Neuron (in vitro differentiated cells): ENCODE measurements at regions not wholly inside any gene's neighbourhood (a gene's known extent, or its start where the extent isn't known, plus 50 kb on each side); places are given as distances from the start of the nearest gene placed in this dataset.

ENCODE experiments used
- H2AFZ ChIP-seq: one replicate; pipeline ENCODE4 v1.6.1; 2013; ENCODE audit warnings: low read depth, mild to moderate bottlenecking, inconsistent platforms, low read length, moderate library complexity
- H3K27me3 ChIP-seq: one replicate; pipeline ENCODE4 v1.6.1; 2013; ENCODE audit warnings: low read length; ENCODE audit not compliant: insufficient read depth
- H3K36me3 ChIP-seq: one replicate; pipeline ENCODE4 v1.6.1; 2013; ENCODE audit warnings: low read length; ENCODE audit not compliant: insufficient read depth
- H3K4me1 ChIP-seq: one replicate; pipeline ENCODE4 v1.6.1; 2013; ENCODE audit warnings: low read length; ENCODE audit not compliant: insufficient read depth
- H3K4me3 ChIP-seq: 2 replicates; pipeline ENCODE4 v1.5.1; 2013; ENCODE audit warnings: mild to moderate bottlenecking, low read length, moderate library complexity
- H3K9me3 ChIP-seq: one replicate; pipeline ENCODE4 v1.6.1; 2013; ENCODE audit warnings: low read length

GRCh38 chr10:131751827-131752775 lies 148.7 kb upstream of the PPP2R2D start:
- H3K27me3 ChIP-seq = peaks cover 17% of the 10 kb centered on the region
- peaks cover 21% of the 10 kb centered on the region for H3K4me1 ChIP-seq
- no peaks in the 10 kb centered on the region for H3K36me3 ChIP-seq
- no peaks in the 10 kb centered on the region for H3K9me3 ChIP-seq
- H2AFZ ChIP-seq = no peak overlapping the region
- H3K4me3 ChIP-seq = no peak overlapping the region

DNA sequence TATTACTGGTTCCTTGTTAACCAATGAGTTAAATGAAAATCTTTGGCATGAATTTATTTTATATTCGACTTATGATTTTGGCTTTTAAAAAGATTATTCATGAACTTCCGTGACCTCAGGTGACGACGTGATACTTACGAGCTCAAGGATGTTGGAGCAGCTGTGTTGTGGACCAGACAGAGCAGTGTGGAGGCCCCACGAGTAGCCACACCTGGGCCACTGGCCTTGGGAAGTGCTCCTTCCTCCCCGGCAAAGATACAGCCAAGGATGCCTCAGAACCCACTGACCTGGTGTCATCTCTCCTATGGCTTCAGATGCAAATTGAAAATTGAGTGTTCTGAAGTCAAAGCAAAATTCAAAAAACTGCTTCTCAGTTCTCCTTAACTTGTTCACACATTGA lies 147.5 kb upstream of the PPP2R2D start:
- Histone ChIP-seq H3K9me3 (no peaks in the 10 kb centered on the region), H3K4me1 (peaks cover 21% of the 10 kb centered on the region), H2AFZ (no peak overlapping the region)

DNA sequence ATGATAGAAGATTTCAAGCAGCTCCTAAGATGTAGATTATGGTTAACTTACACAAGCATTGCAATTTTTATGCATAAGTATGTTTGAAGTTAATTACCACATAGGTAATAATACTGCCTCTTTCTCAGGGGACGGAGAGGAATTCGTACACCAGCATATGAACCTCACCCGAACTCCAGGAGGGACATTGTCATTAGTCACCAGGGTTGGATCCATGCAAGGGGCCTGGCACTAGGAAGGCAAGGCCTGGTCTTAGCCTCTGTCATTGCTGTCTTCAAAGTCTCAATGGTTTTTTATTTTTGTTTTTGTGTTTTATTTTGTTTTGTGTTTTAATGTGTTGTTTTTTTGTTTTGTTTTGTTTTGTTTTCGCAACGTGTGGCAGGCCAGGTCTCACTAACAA lies 145.6 kb upstream of the PPP2R2D start:
- Histone ChIP-seq H3K4me3 (no peak overlapping the region), H3K4me1 (peaks cover 14% of the 10 kb centered on the region), H3K9me3 (no peaks in the 10 kb centered on the region), H3K36me3 (no peaks in the 10 kb centered on the region), H3K27me3 (peaks cover 9% of the 10 kb centered on the region), H2AFZ (no peak overlapping the region)

More for the DNA sequence above, 147.5 kb upstream of the PPP2R2D start:
- H3K4me3 ChIP-seq = no peak overlapping the region
- H3K36me3 ChIP-seq = no peaks in the 10 kb centered on the region
- H3K27me3 ChIP-seq = peaks cover 17% of the 10 kb centered on the region

DNA sequence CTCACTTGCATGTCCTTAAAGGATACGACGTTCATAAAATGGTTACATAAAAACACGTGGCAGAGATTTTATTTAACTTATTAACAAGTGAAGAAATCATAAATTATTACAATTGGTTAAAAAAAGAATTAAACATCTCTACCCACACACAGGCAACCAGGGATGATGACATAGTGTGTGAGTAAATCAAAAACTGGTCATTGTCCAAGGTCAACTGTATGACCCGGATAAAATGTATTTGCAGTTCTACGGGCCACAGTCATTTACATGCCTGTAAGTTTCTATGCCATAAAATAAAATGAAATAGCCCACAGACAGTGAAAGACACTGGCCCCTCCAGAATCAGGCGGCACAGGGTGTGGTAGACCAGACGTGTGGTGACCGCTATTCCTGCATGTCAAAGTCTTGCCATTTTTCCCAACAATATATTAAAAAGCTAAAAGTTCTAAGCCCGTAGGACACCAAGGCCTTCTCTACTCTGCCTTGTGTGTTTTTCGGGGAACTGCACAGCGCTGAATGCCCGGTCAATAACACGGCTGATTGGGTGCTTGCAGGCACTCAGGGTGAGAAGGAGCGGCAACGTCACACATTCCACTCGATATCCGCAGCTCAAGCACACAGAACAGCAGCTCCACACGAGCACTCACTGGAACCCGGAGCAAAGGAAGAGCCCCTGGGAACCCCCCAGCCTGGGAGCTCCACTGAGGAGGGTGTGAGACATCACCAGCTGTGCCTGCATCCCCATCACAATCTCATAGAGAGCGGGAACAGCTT lies 143.3 kb upstream of the PPP2R2D start:
- no peaks in the 10 kb centered on the region for H3K36me3 ChIP-seq
- H3K4me3 ChIP-seq = no peak overlapping the region
- peaks cover 2% of the 10 kb centered on the region for H3K4me1 ChIP-seq
- H2AFZ ChIP-seq = no peak overlapping the region
- H3K27me3 ChIP-seq = peaks cover 6% of the 10 kb centered on the region
- H3K9me3 ChIP-seq = no peaks in the 10 kb centered on the region

- no peak overlapping the region for H3K4me3 ChIP-seq
- H3K36me3 ChIP-seq = no peaks in the 10 kb centered on the region
- no peak overlapping the region for H2AFZ ChIP-seq
- no peaks in the 10 kb centered on the region for H3K27me3 ChIP-seq
- H3K4me1 ChIP-seq = peaks cover 2% of the 10 kb centered on the region
- no peaks in the 10 kb centered on the region for H3K9me3 ChIP-seq
Measured at GRCh38 chr10:131758062-131758938, 142.5 kb upstream of the PPP2R2D start.

DNA sequence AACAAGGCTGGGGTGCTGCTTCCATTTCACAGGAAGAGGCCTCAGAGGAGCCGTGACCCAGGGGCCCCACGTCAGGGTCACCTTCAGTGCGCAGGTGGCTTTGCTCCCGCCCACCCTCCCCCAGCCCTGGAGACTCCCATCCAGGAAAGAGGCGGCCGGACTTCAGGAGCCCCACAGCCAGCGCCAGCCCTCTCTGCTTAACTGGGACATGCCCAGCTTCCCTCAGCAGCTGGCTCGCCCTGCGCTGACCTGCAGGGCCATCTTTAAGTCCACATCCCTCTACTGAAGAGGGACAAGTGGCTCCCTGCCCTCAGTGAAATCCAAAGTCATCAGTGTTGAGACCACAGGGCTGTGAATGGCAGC lies 141.9 kb upstream of the PPP2R2D start:
- Histone ChIP-seq H3K27me3 (no peaks in the 10 kb centered on the region), H3K4me1 (peaks cover 2% of the 10 kb centered on the region), H3K36me3 (no peaks in the 10 kb centered on the region), H2AFZ (no peak overlapping the region), H3K9me3 (no peaks in the 10 kb centered on the region), H3K4me3 (no peak overlapping the region)

- Histone ChIP-seq H3K27me3 (no peaks in the 10 kb centered on the region), H2AFZ (no peak overlapping the region), H3K9me3 (no peaks in the 10 kb centered on the region), H3K4me3 (no peak overlapping the region), H3K36me3 (no peaks in the 10 kb centered on the region), H3K4me1 (peaks cover 2% of the 10 kb centered on the region)
Measured at GRCh38 chr10:131759347-131759746, 141.5 kb upstream of the PPP2R2D start.

GRCh38 chr10:131760416-131761166 lies 140.2 kb upstream of the PPP2R2D start:
- H3K4me3 ChIP-seq = no peak overlapping the region
- H3K9me3 ChIP-seq = no peaks in the 10 kb centered on the region
- no peak overlapping the region for H2AFZ ChIP-seq
- H3K36me3 ChIP-seq = no peaks in the 10 kb centered on the region
- H3K4me1 ChIP-seq = peaks cover 2% of the 10 kb centered on the region
- no peaks in the 10 kb centered on the region for H3K27me3 ChIP-seq

DNA sequence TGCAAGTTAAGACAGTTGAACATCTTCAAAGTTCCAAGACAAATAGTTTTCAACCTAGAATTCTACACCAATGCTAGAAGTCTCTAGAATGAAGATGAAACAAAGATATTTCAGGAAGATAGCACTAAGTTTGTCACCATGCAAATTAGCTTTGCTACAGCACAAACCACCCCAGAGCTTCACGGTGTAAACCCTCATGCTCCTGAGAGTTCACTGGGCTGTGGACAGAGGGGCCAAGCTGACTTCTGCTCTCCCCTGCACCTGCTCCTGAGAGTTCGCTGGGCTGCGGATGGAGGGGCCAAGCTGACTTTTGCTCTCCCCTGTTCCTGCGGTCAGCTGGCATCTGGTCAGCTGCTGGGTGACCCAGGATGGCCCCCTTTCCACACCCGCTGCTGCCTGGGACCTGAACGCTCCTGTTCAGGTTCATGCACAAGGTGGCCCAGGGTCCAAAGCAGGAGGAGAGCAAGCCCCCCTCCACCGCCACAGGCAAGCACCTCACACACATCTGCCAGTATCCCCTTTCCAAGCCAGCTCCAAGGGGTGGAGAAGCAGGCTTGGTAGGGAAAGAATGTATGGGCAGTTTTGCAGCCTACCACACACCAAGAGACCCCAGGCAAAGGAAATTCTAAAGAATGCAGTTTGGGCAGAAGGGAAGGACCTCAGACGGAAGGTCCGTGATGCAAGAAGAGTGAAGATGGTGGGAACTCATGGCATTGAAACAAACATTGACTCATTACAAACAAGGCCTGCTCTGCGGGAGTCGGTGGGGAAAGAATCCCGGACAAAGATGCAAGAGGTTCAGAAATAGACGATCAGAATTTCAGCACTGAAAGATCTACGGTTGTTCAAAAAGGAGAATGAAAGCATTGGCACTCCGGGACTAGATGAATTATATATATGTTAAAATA lies 137.8 kb upstream of the PPP2R2D start:
- H3K27me3 ChIP-seq = no peaks in the 10 kb centered on the region
- H3K4me3 ChIP-seq = no peak overlapping the region
- peaks cover 2% of the 10 kb centered on the region for H3K4me1 ChIP-seq
- no peaks in the 10 kb centered on the region for H3K36me3 ChIP-seq
- no peaks in the 10 kb centered on the region for H3K9me3 ChIP-seq
- H2AFZ ChIP-seq = no peak overlapping the region

GRCh38 chr10:131764929-131765328 lies 135.9 kb upstream of the PPP2R2D start:
- Histone ChIP-seq H3K9me3 (no peaks in the 10 kb centered on the region), H3K36me3 (no peaks in the 10 kb centered on the region), H2AFZ (no peak overlapping the region), H3K4me1 (no peaks in the 10 kb centered on the region), H3K27me3 (no peaks in the 10 kb centered on the region), H3K4me3 (no peak overlapping the region)

DNA sequence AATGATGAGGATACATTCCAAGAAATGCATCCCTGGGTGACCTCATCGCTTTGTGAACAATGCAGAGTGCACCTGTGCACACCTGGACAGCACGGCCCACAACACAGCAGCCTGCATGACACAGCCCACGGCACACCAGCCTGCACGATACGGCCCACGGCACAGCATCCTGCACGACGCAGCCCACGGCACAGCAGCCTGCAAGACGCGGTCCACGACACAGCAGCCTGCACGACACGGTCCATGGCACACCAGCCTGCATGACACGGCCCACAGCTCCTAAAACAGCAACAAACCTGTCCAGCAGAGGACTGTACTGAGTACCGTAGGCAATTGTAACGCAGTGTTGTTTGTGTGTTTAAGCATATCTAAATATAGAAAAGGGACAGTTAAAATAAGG lies 134.7 kb upstream of the PPP2R2D start:
- Histone ChIP-seq H3K36me3 (no peaks in the 10 kb centered on the region), H3K27me3 (no peaks in the 10 kb centered on the region), H3K4me3 (no peak overlapping the region), H3K9me3 (no peaks in the 10 kb centered on the region), H2AFZ (no peak overlapping the region), H3K4me1 (no peaks in the 10 kb centered on the region)
